ENCODE measurements at regions not wholly inside any gene's neighbourhood (a gene's known extent, or its start where the extent isn't known, plus 50 kb on each side); places are given as distances from the start of the nearest gene placed in this dataset.

DNA sequence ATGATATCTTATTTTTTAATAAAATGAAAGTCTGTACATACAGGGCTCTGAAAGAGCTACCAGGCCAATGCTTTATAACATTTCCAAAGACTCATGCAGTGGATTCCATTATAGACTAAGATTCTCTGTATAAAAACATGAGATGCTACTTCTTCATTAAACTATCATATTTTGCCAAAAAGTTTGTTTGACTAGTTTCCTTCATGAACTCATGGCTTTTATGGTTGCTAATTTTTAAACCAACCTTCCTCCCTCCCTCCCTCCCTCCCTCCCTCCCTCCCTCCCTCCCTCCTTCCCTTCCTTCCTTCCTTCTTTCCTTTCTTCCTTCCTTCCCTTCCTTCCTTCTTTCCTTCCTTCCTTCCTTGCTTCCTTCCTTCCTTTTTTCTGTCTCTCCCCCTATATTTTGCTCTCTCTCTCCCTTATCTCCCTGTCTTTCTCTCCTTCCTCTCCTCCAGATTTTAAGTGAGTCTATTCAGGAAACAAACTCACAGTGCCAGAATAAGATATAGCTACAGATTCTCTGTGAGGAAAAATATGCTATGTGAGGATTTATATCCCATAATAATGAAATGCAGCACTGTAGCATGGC lies 961.5 kb upstream of the ZEB2 start:
- Histone ChIP-seq H3K36me3 (no peaks in the 10 kb centered on the region), H3K4me3 (no peak overlapping the region), H3K27ac (no peak overlapping the region), H3K9me3 (no peaks in the 10 kb centered on the region), H3K4me1 (peaks cover 3% of the 10 kb centered on the region), H3K27me3 (no peaks in the 10 kb centered on the region)
- no peak for DNase-seq (ENCODE audit: low spot score in 2 of 2)
- TF ChIP-seq POLR2AphosphoS5 (IDR thresholded peaks at IDR 0.05) (no peak), POLR2A (IDR thresholded peaks at IDR 0.05) (no peak), EP300 (IDR thresholded peaks at IDR 0.05) (no peak)
- TF ChIP-seq, protein P1, sequence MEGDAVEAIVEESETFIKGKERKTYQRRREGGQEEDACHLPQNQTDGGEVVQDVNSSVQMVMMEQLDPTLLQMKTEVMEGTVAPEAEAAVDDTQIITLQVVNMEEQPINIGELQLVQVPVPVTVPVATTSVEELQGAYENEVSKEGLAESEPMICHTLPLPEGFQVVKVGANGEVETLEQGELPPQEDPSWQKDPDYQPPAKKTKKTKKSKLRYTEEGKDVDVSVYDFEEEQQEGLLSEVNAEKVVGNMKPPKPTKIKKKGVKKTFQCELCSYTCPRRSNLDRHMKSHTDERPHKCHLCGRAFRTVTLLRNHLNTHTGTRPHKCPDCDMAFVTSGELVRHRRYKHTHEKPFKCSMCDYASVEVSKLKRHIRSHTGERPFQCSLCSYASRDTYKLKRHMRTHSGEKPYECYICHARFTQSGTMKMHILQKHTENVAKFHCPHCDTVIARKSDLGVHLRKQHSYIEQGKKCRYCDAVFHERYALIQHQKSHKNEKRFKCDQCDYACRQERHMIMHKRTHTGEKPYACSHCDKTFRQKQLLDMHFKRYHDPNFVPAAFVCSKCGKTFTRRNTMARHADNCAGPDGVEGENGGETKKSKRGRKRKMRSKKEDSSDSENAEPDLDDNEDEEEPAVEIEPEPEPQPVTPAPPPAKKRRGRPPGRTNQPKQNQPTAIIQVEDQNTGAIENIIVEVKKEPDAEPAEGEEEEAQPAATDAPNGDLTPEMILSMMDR (IDR thresholded peaks at IDR 0.05), result no peak

DNA sequence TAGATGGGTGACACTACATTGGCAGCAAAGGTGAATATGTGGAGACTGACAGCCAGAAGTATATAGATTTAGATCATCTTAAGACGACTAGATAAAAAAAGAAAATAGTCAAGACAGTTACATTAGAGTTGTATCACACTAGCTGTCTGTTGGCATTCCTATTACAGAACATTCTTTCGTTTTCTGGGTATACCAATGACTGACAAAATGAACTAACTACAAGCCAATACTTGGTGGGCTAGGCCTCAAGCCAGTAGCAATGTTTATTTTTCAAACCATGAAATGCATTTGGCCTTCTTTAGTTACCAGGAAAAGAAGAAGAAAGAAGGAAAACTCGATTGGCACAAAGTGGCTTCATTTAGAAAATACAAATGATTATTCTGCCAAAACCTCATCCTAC lies 944.9 kb upstream of the ZEB2 start:
- Histone ChIP-seq H3K4me3 (no peak overlapping the region), H3K27ac (no peak overlapping the region), H3K9me3 (no peaks in the 10 kb centered on the region), H3K27me3 (no peaks in the 10 kb centered on the region), H3K36me3 (no peaks in the 10 kb centered on the region), H3K4me1 (no peaks in the 10 kb centered on the region)
- DNase-seq (ENCODE audit: low spot score in 2 of 2), result no peak
- TF ChIP-seq, protein P1 (IDR thresholded peaks at IDR 0.05), result no peak
- TF ChIP-seq POLR2A (IDR thresholded peaks at IDR 0.05) (no peak), POLR2AphosphoS5 (IDR thresholded peaks at IDR 0.05) (no peak), EP300 (IDR thresholded peaks at IDR 0.05) (no peak)
- 59% methylated on average over 3 of the region's 3 CpGs for WGBS

DNA sequence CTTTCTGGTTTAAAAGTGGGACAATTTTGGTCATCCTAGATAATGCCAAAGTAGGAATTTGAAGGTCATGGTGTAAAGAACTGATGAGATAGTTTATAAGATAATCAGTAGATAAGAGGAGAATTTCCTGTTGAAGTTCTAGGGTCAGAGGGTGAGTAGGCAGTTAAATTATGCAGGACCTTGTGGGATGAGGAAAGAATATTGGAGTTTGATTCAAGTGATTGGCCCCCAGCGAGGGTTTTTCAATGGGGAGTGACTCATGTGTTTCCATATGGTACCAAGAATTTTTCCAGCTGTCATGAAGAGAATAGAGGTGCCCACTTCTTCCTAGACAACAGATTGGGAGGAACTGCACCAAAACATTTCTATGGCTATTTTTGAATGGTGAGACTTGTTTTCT lies 940.2 kb upstream of the ZEB2 start:
- Histone ChIP-seq H3K27me3 (no peaks in the 10 kb centered on the region), H3K4me3 (no peak overlapping the region), H3K4me1 (no peaks in the 10 kb centered on the region), H3K9me3 (no peaks in the 10 kb centered on the region), H3K27ac (no peak overlapping the region), H3K36me3 (no peaks in the 10 kb centered on the region)
- TF ChIP-seq POLR2AphosphoS5 (IDR thresholded peaks at IDR 0.05) (no peak), EP300 (IDR thresholded peaks at IDR 0.05) (no peak)
- 69% methylated on average over 1 of the region's 1 CpG for WGBS
- no peak for DNase-seq (ENCODE audit: low spot score in 2 of 2)

DNA sequence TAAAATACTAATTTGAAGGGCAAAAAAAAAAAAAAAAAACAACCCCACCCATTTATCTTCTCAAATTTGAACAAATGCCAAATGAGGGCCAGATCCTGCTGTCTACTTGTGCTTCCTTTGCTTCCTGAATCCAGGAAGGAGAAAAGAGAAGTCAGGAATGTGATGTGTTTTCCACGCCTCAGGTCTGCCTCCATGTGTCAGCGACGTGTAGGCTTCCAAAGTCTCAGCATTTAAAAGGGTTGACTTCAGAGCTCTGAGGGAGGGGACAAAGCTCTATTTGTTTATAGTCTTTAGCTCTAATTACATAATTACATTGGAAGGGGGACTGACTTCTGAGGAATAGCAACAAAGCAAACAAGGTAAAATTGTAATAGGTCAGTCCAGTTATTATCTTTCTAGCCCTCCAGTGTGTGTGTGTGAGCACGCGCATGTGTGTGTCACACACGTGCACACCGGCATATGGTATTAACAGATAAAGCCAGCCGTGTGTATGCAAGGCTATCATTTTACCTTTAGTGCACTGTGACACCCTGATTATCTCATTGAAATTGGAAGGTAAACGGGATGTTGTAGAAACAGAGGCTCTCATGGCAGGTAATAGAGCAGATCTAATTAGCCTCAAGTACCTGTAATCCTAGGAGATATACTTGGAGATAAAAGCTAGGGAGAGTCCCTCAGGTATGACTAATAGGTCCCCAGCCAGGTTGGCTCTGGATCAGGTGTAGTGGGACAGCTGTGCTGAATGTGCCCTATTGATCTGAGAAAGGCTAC lies 911.4 kb upstream of the ZEB2 start:
- H3K27me3 ChIP-seq, result no peaks in the 10 kb centered on the region
- no peaks in the 10 kb centered on the region for H3K9me3 ChIP-seq
- no peak overlapping the region for H3K27ac ChIP-seq
- DNase-seq (ENCODE audit: low spot score in 2 of 2), result no peak
- WGBS, result 78% methylated on average over 9 of the region's 9 CpGs
- no peaks in the 10 kb centered on the region for H3K4me1 ChIP-seq
- no peak overlapping the region for H3K4me3 ChIP-seq
- TF ChIP-seq EP300 (IDR thresholded peaks at IDR 0.05), result no peak
- no peak for TF ChIP-seq POLR2A (IDR thresholded peaks at IDR 0.05)
- no peak for TF ChIP-seq POLR2AphosphoS5 (IDR thresholded peaks at IDR 0.05)
- TF ChIP-seq, protein P1 (IDR thresholded peaks at IDR 0.05), result no peak
- no peaks in the 10 kb centered on the region for H3K36me3 ChIP-seq

DNA sequence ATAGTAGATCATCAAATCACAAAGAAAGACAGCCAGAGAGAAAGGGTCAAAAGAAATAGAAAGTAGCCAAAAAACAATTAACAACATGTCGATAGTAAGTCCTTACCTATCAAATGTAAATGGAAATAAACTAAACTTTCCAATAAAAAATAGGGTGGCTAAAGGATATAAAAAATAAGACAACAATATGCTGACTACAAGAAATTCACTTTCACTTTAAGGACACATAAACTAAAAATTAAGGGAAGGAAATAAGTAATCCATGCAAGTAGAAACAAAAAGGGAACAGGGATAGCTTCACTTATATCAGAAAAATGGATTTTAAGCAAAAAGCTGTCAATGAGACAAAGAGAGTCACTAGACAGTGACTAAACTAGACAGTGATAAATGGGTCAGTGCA lies 903.9 kb upstream of the ZEB2 start:
- Histone ChIP-seq H3K27me3 (no peaks in the 10 kb centered on the region), H3K9me3 (no peaks in the 10 kb centered on the region), H3K4me1 (no peaks in the 10 kb centered on the region), H3K27ac (no peak overlapping the region), H3K4me3 (no peak overlapping the region), H3K36me3 (no peaks in the 10 kb centered on the region)
- DNase-seq (ENCODE audit: low spot score in 2 of 2), result no peak
- no peak for TF ChIP-seq EP300 (IDR thresholded peaks at IDR 0.05)
- TF ChIP-seq POLR2A (IDR thresholded peaks at IDR 0.05), result no peak
- no peak for TF ChIP-seq POLR2AphosphoS5 (IDR thresholded peaks at IDR 0.05)
- TF ChIP-seq, protein P1 (IDR thresholded peaks at IDR 0.05), result no peak
- 100% methylated on average over 1 of the region's 1 CpG for WGBS

Data from suprapubic skin (tissue), 4 donors.